WTC11 (cell line): ENCODE measurements at regions not wholly inside any gene's neighbourhood (a gene's known extent, or its start where the extent isn't known, plus 50 kb on each side); places are given as distances from the start of the nearest gene placed in this dataset.

Experiments
- ATAC-seq: fragments of 200-7000 bp; cut with Tn5 transposase; 2 replicates; pipeline ENCODE4 v1.10.0; 2021; ENCODE audit warnings: mild to moderate bottlenecking, moderate library complexity
- CTCF ChIA-PET: fragments of 300-600 bp; sonication (Branson Sonifier 250); formaldehyde crosslinking; loops from one replicate; lab custom pipeline; 2021; ENCODE audit warnings: antibody characterized with exemption; lab: Charles Lee
- POLR2A ChIA-PET: fragments of 350-600 bp; sonication (Branson Sonifier 250); formaldehyde crosslinking; loops from one replicate; lab custom pipeline; 2021; ENCODE audit warnings: antibody characterized with exemption; lab: Charles Lee
- DNase-seq: peaks from one replicate; pipeline ENCODE4 v3.0.0; 2021; ENCODE audit warnings: low spot score
- H3K27ac Mint-ChIP-seq: 2 replicates; pipeline ENCODE4 v1.8.0; 2021; ENCODE audit warnings: mixed read lengths
- H3K27me3 Mint-ChIP-seq: 2 replicates; pipeline ENCODE4 v1.8.0; 2021; ENCODE audit warnings: low read depth, mild to moderate bottlenecking, moderate library complexity, mixed read lengths
- H3K36me3 Mint-ChIP-seq: 2 replicates; pipeline ENCODE4 v1.8.0; 2021; ENCODE audit warnings: mixed read lengths
- H3K4me1 Mint-ChIP-seq: 2 replicates; pipeline ENCODE4 v1.8.0; 2022; ENCODE audit warnings: mixed read lengths
- H3K4me3 Mint-ChIP-seq: 2 replicates; pipeline ENCODE4 v1.8.0; 2021; ENCODE audit warnings: mild to moderate bottlenecking, moderate library complexity, mixed read lengths
- H3K9me3 Mint-ChIP-seq: 2 replicates; pipeline ENCODE4 v1.8.0; 2021; ENCODE audit warnings: mixed read lengths
- AFF4 ChIP-seq: sonication (generic); formaldehyde crosslinking; IDR thresholded peaks from 2 replicates; pipeline ENCODE4 v1.8.1; 2023; ENCODE audit warnings: mild to moderate bottlenecking, missing genetic modification reagents, borderline replicate concordance
- ATF2 ChIP-seq: sonication (generic); formaldehyde crosslinking; IDR thresholded peaks from 2 replicates; pipeline ENCODE4 v1.8.1; 2022; ENCODE audit warnings: low read depth, missing genetic modification reagents, borderline replicate concordance
- ATF6 ChIP-seq: sonication (generic); formaldehyde crosslinking; IDR thresholded peaks from 2 replicates; pipeline ENCODE4 v1.8.1; 2023; ENCODE audit warnings: mild to moderate bottlenecking, missing genetic modification reagents
- CREB1 ChIP-seq: sonication (generic); formaldehyde crosslinking; IDR thresholded peaks from 2 replicates; pipeline ENCODE4 v1.8.0; 2023; ENCODE audit warnings: mild to moderate bottlenecking, missing genetic modification reagents
- E2F5 ChIP-seq: sonication (generic); formaldehyde crosslinking; IDR thresholded peaks from 2 replicates; pipeline ENCODE4 v1.8.1; 2022; ENCODE audit warnings: mild to moderate bottlenecking, moderate library complexity, missing genetic modification reagents
- ERG ChIP-seq: fragments of 250-450 bp; sonication (Bioruptor Pico); IDR thresholded peaks from 2 replicates; pipeline ENCODE4 v1.8.0; 2021; ENCODE audit warnings: mild to moderate bottlenecking
- FOXJ3 ChIP-seq: sonication (generic); formaldehyde crosslinking; IDR thresholded peaks from 2 replicates; pipeline ENCODE4 v1.9.0; 2021; ENCODE audit warnings: missing genetic modification reagents, mild to moderate bottlenecking, borderline replicate concordance
- FOXP1 ChIP-seq: sonication (generic); formaldehyde crosslinking; IDR thresholded peaks from 2 replicates; pipeline ENCODE4 v1.8.0; 2022; ENCODE audit warnings: missing genetic modification reagents, mild to moderate bottlenecking, moderate library complexity, borderline replicate concordance
- GRHL2 ChIP-seq: fragments of 250-450 bp; sonication (Bioruptor Pico); IDR thresholded peaks from 2 replicates; pipeline ENCODE4 v1.8.0; 2022; ENCODE audit warnings: mild to moderate bottlenecking, moderate library complexity; ENCODE audit not compliant: insufficient replicate concordance, severe bottlenecking
- IRF2 ChIP-seq: sonication (generic); formaldehyde crosslinking; IDR thresholded peaks from 2 replicates; pipeline ENCODE4 v1.8.0; 2022; ENCODE audit warnings: low read depth, missing genetic modification reagents, borderline replicate concordance
- JAZF1 ChIP-seq: fragments of 250-450 bp; sonication (Bioruptor Pico); IDR thresholded peaks from 2 replicates; pipeline ENCODE4 v1.9.0; 2021; ENCODE audit warnings: moderate library complexity, mild to moderate bottlenecking, inconsistent platforms
- MAX ChIP-seq: sonication (generic); formaldehyde crosslinking; IDR thresholded peaks from 2 replicates; pipeline ENCODE4 v1.8.0; 2022; ENCODE audit warnings: mild to moderate bottlenecking, missing genetic modification reagents
- NFATC4 ChIP-seq: fragments of 250-450 bp; sonication (Bioruptor Pico); IDR thresholded peaks from 2 replicates; pipeline ENCODE4 v1.9.0; 2021; ENCODE audit warnings: mild to moderate bottlenecking
- NFE2L1 ChIP-seq: sonication (generic); formaldehyde crosslinking; IDR thresholded peaks from 2 replicates; pipeline ENCODE4 v1.8.1; 2023; ENCODE audit warnings: missing genetic modification reagents
- OVOL2 ChIP-seq: fragments of 250-450 bp; sonication (Bioruptor Pico); IDR thresholded peaks from 2 replicates; pipeline ENCODE4 v1.9.0; 2021; ENCODE audit warnings: mild to moderate bottlenecking, borderline replicate concordance
- RELA ChIP-seq: sonication (generic); formaldehyde crosslinking; IDR thresholded peaks from 2 replicates; pipeline ENCODE4 v1.8.1; 2022; ENCODE audit warnings: missing genetic modification reagents, mild to moderate bottlenecking, borderline replicate concordance
- TCF7 ChIP-seq: sonication (generic); formaldehyde crosslinking; IDR thresholded peaks from 2 replicates; pipeline ENCODE4 v1.8.0; 2022; ENCODE audit warnings: mild to moderate bottlenecking, low read depth, missing genetic modification reagents, moderate library complexity
- TEAD4 ChIP-seq: sonication (generic); formaldehyde crosslinking; IDR thresholded peaks from 2 replicates; pipeline ENCODE4 v1.8.0; 2022; ENCODE audit warnings: mild to moderate bottlenecking, missing genetic modification reagents
- ZNF512 ChIP-seq: sonication (generic); formaldehyde crosslinking; IDR thresholded peaks from 2 replicates; pipeline ENCODE4 v1.8.1; 2022; ENCODE audit warnings: missing genetic modification reagents, borderline replicate concordance

GRCh38 chr1:208772891-208773290 is 528.7 kb upstream of the PLXNA2 start:
- ChIA-PET POLR2A (no interaction called here), CTCF (no interaction called here)
- DNase-seq (no peak), ATAC-seq (no peak)
- Mint-ChIP-seq H3K4me3 (no peak overlapping the region), H3K36me3 (no peaks in the 10 kb centered on the region), H3K27me3 (no peaks in the 10 kb centered on the region), H3K4me1 (no peaks in the 10 kb centered on the region), H3K27ac (no peak overlapping the region), H3K9me3 (peaks cover 8% of the 10 kb centered on the region; the same call in 1 of the 2 replicates)
- TF ChIP-seq IRF2 (CRISPR knock-in tag), result no peak
- TF ChIP-seq OVOL2, result no peak
- no peak for TF ChIP-seq CREB1 (CRISPR knock-in tag)
- TF ChIP-seq ATF6 (CRISPR knock-in tag), result no peak
- no peak for TF ChIP-seq GRHL2 (CRISPR knock-in tag)
- no peak for TF ChIP-seq NFE2L1 (CRISPR knock-in tag)
- no peak for TF ChIP-seq E2F5 (CRISPR knock-in tag)
- TF ChIP-seq ATF2 (CRISPR knock-in tag), result no peak
- TF ChIP-seq ZNF512 (CRISPR knock-in tag), result no peak
- no peak for TF ChIP-seq ERG
- no peak for TF ChIP-seq MAX
- TF ChIP-seq FOXP1 (CRISPR knock-in tag), result no peak
- TF ChIP-seq JAZF1 (CRISPR knock-in tag), result no peak
- no peak for TF ChIP-seq AFF4
- TF ChIP-seq TEAD4 (CRISPR knock-in tag), result no peak
- TF ChIP-seq TCF7 (CRISPR knock-in tag), result no peak
- no peak for TF ChIP-seq NFATC4 (CRISPR knock-in tag)
- no peak for TF ChIP-seq RELA (CRISPR knock-in tag)
- no peak for TF ChIP-seq FOXJ3 (CRISPR knock-in tag)
